RWPE2 (cell line): ENCODE measurements at regions not wholly inside any gene's neighbourhood (a gene's known extent, or its start where the extent isn't known, plus 50 kb on each side); places are given as distances from the start of the nearest gene placed in this dataset.

ENCODE experiments used
- ATAC-seq: fragments of 200-7000 bp; cut with Tn5 transposase; 3 replicates; pipeline ENCODE4 v1.9.1; 2021; ENCODE audit warnings: low read depth
- DNase-seq: peaks from one replicate; pipeline ENCODE4 v3.0.0-alpha.2; 2020; ENCODE audit warnings: low spot score
- H3K27ac ChIP-seq: fragments of 450-650 bp; 2 replicates; pipeline ENCODE4 v1.5.1; 2017; ENCODE audit warnings: mild to moderate bottlenecking; ENCODE audit not compliant: poor library complexity, severe bottlenecking
- H3K27me3 ChIP-seq: fragments of 250-450 bp; sonication (Bioruptor Pico); 2 replicates; pipeline ENCODE4 v1.5.1; 2021; ENCODE audit warnings: mild to moderate bottlenecking, moderate library complexity; ENCODE audit not compliant: insufficient read depth, poor library complexity, severe bottlenecking
- H3K36me3 ChIP-seq: fragments of 250-450 bp; sonication (Bioruptor Pico); 2 replicates; pipeline ENCODE4 v1.5.1; 2020; ENCODE audit warnings: low read depth, mild to moderate bottlenecking, moderate library complexity
- H3K4me1 ChIP-seq: fragments of 250-450 bp; sonication (Bioruptor Pico); 2 replicates; pipeline ENCODE4 v1.5.1; 2021; ENCODE audit warnings: mild to moderate bottlenecking, moderate library complexity; ENCODE audit not compliant: insufficient read depth, poor library complexity, severe bottlenecking
- H3K4me3 ChIP-seq: fragments of 250-450 bp; sonication (Bioruptor Pico); 2 replicates; pipeline ENCODE4 v1.5.1; 2021; ENCODE audit warnings: mild to moderate bottlenecking, moderate library complexity; ENCODE audit not compliant: severe bottlenecking
- H3K9me3 ChIP-seq: fragments of 250-450 bp; sonication (Bioruptor Pico); 2 replicates; pipeline ENCODE4 v1.5.1; 2021; ENCODE audit warnings: mild to moderate bottlenecking, moderate library complexity; ENCODE audit not compliant: severe bottlenecking
- CTCF ChIP-seq: fragments of 450-650 bp; IDR thresholded peaks from one replicate; pipeline ENCODE4 v1.5.1; 2017; ENCODE audit warnings: mild to moderate bottlenecking, moderate library complexity; ENCODE audit not compliant: poor library complexity, severe bottlenecking

GRCh38 chr3:180290300-180290699 is 253.6 kb upstream of the PEX5L start:
- no peak for DNase-seq
- no peaks in the 10 kb centered on the region for H3K9me3 ChIP-seq
- no peaks in the 10 kb centered on the region for H3K27me3 ChIP-seq
- no peaks in the 10 kb centered on the region for H3K36me3 ChIP-seq
- TF ChIP-seq CTCF = no peak
- H3K27ac ChIP-seq = no peak overlapping the region
- no peaks in the 10 kb centered on the region for H3K4me1 ChIP-seq
- H3K4me3 ChIP-seq = no peak overlapping the region
- ATAC-seq = no peak

- ATAC-seq (no peak), DNase-seq (no peak)
- Histone ChIP-seq H3K4me1 (no peaks in the 10 kb centered on the region), H3K4me3 (no peak overlapping the region), H3K9me3 (no peaks in the 10 kb centered on the region), H3K27me3 (no peaks in the 10 kb centered on the region), H3K27ac (no peak overlapping the region), H3K36me3 (no peaks in the 10 kb centered on the region)
- TF ChIP-seq CTCF = no peak
Measured at GRCh38 chr3:180294282-180295027, 257.7 kb upstream of the PEX5L start.

- DNase-seq = no peak
- Histone ChIP-seq H3K9me3 (no peaks in the 10 kb centered on the region), H3K4me1 (no peaks in the 10 kb centered on the region), H3K4me3 (no peak overlapping the region), H3K27ac (no peak overlapping the region), H3K36me3 (no peaks in the 10 kb centered on the region), H3K27me3 (no peaks in the 10 kb centered on the region)
- ATAC-seq = no peak
- TF ChIP-seq CTCF = no peak
Measured at GRCh38 chr3:180295811-180296210, 259.1 kb upstream of the PEX5L start.

- H3K4me1 ChIP-seq = no peaks in the 10 kb centered on the region
- no peak overlapping the region for H3K27ac ChIP-seq
- no peaks in the 10 kb centered on the region for H3K27me3 ChIP-seq
- no peak for DNase-seq
- no peaks in the 10 kb centered on the region for H3K9me3 ChIP-seq
- H3K36me3 ChIP-seq = no peaks in the 10 kb centered on the region
- ATAC-seq = no peak
- no peak overlapping the region for H3K4me3 ChIP-seq
- TF ChIP-seq CTCF = no peak
Measured at GRCh38 chr3:180296971-180297370, 260.2 kb upstream of the PEX5L start.

- Histone ChIP-seq H3K4me1 (no peaks in the 10 kb centered on the region), H3K27me3 (no peaks in the 10 kb centered on the region), H3K9me3 (no peaks in the 10 kb centered on the region), H3K36me3 (no peaks in the 10 kb centered on the region), H3K27ac (no peak overlapping the region), H3K4me3 (no peak overlapping the region)
- ATAC-seq (no peak), DNase-seq (no peak)
- TF ChIP-seq CTCF = no peak
Measured at GRCh38 chr3:180306155-180306554, 269.4 kb upstream of the PEX5L start.
